Fibroblast of skin of back (primary cell): ENCODE measurements at regions not wholly inside any gene's neighbourhood (a gene's known extent, or its start where the extent isn't known, plus 50 kb on each side); places are given as distances from the start of the nearest gene placed in this dataset.

Experiments
- DNase-seq: peaks from one replicate; pipeline ENCODE4 v3.0.0-alpha.2; 2013

DNA sequence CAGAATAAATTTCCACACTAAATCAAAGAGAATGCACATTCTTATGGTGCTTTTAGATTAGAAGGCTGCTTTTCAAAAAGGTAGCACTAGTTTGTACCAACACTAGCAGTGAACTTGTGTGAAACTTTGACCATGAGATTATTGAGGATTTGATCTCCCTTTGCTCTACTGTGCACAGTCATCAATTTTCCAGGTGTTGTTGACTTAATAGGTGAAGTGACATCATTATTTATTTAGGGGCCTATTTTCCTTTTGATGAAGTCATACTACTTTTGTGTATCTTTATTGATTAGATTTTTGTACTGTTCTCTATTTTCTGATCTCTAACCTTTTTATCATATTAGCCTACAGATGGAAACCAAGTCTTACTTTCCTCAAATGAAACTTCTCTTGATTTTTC lies 507.9 kb upstream of the LCORL start:
- no peak for DNase-seq

- DNase-seq, result no peak
Observed at GRCh38 chr4:18524667-18525066, 503.1 kb upstream of the LCORL start.

GRCh38 chr4:18518098-18518497 lies 496.5 kb upstream of the LCORL start:
- DNase-seq, result no peak

- no peak for DNase-seq
Observed at GRCh38 chr4:18513861-18514260, 492.3 kb upstream of the LCORL start.

DNA sequence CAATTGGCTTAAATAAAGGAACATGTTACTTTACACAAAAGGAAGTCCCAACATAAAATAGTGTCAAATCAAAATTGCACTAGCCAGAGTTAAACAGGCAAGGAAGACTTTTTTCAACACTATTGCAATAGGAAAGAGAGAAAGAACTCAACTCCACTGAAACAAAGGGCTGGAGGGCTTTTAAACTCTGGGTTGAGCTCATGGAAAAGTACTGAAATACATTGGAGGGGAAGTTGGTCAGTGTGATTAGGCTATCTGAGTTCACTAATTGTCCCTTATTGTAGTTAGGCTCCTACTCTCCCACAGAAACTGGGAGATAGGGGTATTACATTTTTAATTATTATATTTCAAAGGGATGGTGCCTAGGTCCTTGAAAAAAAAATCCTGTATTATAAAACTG lies 491.2 kb upstream of the LCORL start:
- no peak for DNase-seq

- DNase-seq, result no peak
Observed at GRCh38 chr4:18511727-18512126, 490.2 kb upstream of the LCORL start.

- no peak for DNase-seq
Observed at GRCh38 chr4:18508786-18509185, 487.2 kb upstream of the LCORL start.

GRCh38 chr4:18480928-18481327 lies 459.4 kb upstream of the LCORL start:
- DNase-seq, result no peak

DNA sequence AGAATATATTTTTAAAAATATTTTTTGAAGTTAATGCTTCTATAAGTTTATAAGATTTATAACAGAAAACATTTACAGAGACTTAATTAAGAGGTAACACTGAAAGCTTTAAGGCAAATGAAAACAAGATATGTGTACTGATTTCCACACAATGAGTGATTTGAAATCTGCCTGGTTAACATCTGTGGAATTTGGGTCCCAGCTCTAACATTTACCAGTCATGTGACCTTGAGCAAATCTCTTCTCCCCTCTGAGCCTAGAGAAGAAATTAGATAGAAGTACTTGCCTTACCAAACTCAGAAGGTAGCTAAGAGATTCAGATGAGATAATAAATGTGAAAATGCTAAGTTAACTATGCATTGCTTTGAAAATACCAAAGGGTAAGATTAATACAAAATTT lies 458.8 kb upstream of the LCORL start:
- DNase-seq, result no peak

DNA sequence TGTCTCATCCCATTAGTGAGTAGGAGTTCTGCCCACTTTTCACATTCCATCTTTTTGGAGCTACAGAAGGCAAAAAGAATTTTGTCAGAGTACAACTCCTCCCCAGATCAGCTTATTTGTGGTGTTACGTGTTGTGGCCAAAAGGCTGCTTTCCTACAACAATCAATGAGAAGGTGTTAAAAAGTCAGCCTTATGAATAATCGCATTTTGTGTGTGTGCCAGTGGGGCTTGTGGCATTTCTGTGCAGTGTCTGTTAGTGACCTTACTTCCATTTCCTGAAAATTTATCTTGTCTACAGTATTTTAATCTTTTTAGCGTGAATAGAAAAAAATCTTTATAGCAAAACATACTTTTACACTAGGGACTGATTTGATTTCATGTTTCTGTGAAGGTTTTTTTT lies 458.3 kb upstream of the LCORL start:
- no peak for DNase-seq

- DNase-seq, result no peak
Observed at GRCh38 chr4:18463987-18464559, 442.5 kb upstream of the LCORL start.

GRCh38 chr4:18458465-18458864 lies 436.9 kb upstream of the LCORL start:
- DNase-seq, result no peak

DNA sequence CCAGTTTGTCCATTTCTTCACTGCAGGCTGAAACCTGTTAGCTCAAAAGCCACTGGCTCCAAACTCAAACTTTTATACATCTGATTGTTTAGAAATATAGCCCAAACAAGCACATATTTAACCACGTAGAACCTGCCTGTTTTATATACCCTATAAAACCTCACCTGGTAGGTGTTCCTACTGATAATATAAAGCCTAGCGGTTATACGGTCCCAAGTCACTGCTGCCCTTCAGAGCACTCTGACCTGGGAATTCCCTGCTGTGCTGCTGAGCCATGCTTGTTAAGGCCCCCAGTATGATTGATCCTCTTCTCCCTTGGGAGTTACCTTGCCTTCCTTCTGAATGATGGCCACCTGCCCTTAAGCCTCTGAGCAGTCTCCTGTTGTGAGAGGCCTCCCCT lies 432.8 kb upstream of the LCORL start:
- no peak for DNase-seq

- no peak for DNase-seq
Observed at GRCh38 chr4:18445110-18445509, 423.6 kb upstream of the LCORL start.

DNA sequence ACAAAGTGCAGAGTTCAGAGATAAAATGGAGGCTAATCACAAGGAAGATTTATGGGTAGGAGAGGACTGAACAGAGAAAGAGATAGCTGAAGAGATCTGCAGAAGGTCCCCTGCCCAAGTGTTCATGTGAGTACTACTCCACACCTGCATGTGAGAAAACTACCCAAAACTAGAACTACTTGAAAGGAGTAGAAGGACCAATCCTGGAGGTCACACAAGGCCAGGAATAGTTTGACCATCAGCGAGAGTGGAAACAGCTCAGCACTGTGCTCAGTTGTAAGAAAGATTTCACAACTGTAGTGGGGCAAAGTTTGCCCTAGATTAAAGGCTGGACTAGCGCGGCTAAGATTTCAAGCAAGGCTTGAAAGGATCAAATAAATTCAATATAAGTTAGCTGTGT lies 422.7 kb upstream of the LCORL start:
- no peak for DNase-seq

DNA sequence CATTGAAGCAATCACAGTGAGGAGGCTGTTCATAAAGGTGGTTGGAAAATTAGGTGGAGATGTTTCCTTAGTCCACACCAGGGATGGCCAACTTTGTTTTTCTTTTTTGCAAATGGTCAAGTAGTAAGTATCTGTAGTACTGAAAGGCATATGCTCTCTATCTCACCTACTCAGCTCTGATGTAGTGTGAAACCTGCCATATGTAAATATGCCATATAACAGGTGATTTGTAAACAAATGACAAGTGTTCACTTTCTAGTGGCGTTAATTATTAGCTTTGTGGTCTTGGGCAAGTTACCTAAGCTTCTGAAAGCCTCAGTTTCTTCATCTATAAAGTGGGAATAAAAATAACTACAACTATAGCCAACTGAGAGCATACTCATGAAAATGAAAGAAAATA lies 421.4 kb upstream of the LCORL start:
- DNase-seq, result no peak

- no peak for DNase-seq
Observed at GRCh38 chr4:18441676-18442075, 420.1 kb upstream of the LCORL start.

- DNase-seq, result no peak
Observed at GRCh38 chr4:18441203-18441590, 419.6 kb upstream of the LCORL start.

DNA sequence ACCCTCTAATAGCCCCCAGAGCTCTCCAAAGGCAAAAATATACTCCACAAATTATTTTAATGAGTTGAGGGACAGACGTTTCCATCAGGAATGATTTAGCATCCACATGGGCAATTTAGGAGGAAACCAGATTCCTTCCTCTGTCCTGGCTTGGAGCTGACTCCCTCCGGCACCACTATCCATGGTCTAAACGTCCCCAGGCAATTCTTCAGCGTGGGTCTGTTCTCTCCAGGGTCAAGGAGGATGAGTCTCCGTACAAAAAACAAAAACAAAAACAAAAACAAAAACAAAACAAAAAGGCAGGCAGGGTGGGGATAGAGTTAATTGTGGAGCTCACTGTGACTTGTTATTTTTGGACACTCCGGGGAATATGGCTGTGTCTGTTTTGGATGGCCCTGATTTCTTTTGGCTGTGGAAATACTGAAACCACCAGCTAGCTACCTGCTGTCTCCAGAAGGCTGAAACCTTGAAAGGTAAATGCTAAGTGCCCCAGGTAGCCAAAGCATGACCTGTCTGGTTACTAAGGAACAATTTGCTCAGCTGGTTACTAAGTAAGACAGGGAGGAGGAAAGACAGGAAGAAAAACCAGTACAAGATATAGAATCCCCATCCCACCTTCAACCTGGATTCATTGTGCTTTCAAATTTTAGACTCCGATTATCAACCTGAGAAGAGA lies 419.1 kb upstream of the LCORL start:
- DNase-seq, result no peak

- DNase-seq, result no peak
Observed at GRCh38 chr4:18439311-18439710, 417.8 kb upstream of the LCORL start.

GRCh38 chr4:18435781-18436180 lies 414.2 kb upstream of the LCORL start:
- no peak for DNase-seq

DNA sequence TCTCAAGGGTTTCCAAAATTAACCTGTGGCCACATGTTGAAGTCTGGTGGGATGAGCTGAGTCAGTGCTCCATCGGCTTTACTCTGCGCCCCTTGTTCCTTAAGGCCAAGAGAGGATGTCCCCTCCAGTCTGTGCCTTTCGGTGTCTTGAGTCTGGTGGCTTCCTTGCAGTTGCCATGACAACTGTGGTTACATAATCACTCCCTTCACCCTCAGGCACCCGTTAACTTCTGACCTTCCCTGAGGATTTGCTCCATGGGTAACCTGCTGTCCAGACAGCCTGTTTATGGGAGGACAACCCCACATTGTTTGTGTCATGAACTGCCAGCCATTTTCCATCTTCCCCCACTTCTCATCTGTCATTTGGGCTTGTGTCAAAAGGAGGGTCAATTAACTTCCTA lies 401.1 kb upstream of the LCORL start:
- DNase-seq, result no peak

- DNase-seq, result no peak
Observed at GRCh38 chr4:18421519-18421918, 400.0 kb upstream of the LCORL start.

DNA sequence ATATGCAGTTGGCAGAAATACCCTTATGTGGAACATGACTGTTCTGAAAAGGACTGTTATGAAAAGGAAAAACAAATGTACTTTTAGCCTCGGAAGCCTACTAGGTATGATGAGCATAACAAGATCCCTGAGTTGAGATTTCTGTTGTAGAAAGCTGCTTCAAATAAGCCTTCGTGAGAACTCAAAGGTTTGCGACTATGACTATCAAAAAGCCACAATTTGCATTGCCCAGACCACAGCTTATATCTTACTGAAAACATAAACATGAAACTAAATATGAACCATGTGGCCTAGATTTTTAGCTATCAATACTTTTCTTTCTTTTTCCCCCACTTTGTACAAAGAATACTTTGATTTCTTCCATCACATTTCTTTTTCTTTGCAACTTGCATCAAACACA lies 398.2 kb upstream of the LCORL start:
- DNase-seq, result no peak
